Esophagus muscularis mucosa (tissue), 4 donors: ENCODE measurements at regions not wholly inside any gene's neighbourhood (a gene's known extent, or its start where the extent isn't known, plus 50 kb on each side); places are given as distances from the start of the nearest gene placed in this dataset.
"Not testable (repeated sequence)": the region's sequence is repeated elsewhere in the genome, so short reads cannot be mapped to it uniquely, and the experiment has no call there.

Source experiments
- DNase-seq: peaks from one replicate; pipeline ENCODE4 v3.0.0-alpha.2; 2017; ENCODE audit errors: extremely low spot score
- H3K27ac ChIP-seq, 4 donors: fragments of 200-600 bp; sonication (generic); replicated peaks in 1 of 4; 1 replicate in 3 of 4; 2 replicates in 1 of 4; pipeline ENCODE4 v1.5.1; 2016 to 2019; ENCODE audit warnings: mild to moderate bottlenecking in 1 of 4
- H3K27me3 ChIP-seq, 4 donors: fragments of 200-600 bp; sonication (generic); one replicate each; pipeline versions ENCODE4 v1.5.1 to v1.6.0; 2016 to 2019
- H3K36me3 ChIP-seq, 4 donors: fragments of 200-600 bp; sonication (generic); one replicate each; pipeline ENCODE4 v1.5.1; 2016 to 2019
- H3K4me1 ChIP-seq, 4 donors: fragments of 200-600 bp; sonication (generic); one replicate each; pipeline ENCODE4 v1.5.1; 2016 to 2019
- H3K4me3 ChIP-seq, 4 donors: fragments of 200-600 bp; sonication (generic); 1 replicate in 2 of 4; 2 replicates in 2 of 4; pipeline ENCODE4 v1.5.1; 2016 to 2019; ENCODE audit warnings: mild to moderate bottlenecking in 4 of 4, moderate library complexity in 1 of 4
- H3K9me3 ChIP-seq, 4 donors: fragments of 200-600 bp; sonication (generic); 1 replicate in 3 of 4; 2 replicates in 1 of 4; pipeline ENCODE4 v1.5.1; 2016 to 2019
- EP300 ChIP-seq: sonication (generic); formaldehyde crosslinking; IDR thresholded peaks from one replicate; pipeline ENCODE4 v1.6.1; 2017; ENCODE audit warnings: antibody characterized with exemption
- POLR2A ChIP-seq: fragments of 450-650 bp; IDR thresholded peaks from one replicate; pipeline ENCODE4 v1.6.1; 2017; ENCODE audit warnings: antibody characterized with exemption, moderate library complexity, mild to moderate bottlenecking, low read depth
- POLR2AphosphoS5 ChIP-seq, 2 donors: sonication (generic); formaldehyde crosslinking; IDR thresholded peaks; one replicate each; pipeline ENCODE4 v1.6.1; 2017; ENCODE audit warnings: antibody characterized with exemption in 2 of 2
- WGBS: methylation state at CpG from one replicate; pipeline ENCODE4 v1.1.5; 2018; 5-methylcytosine and 5-hydroxymethylcytosine counted together
- intact Hi-C: fragments of 100-400 bp; cut with DNase I; formaldehyde crosslinking; loops from one replicate; pipeline ENCODE4 v1.15.1; 2023
- TF ChIP-seq, protein P1 (sequence below), 3 experiments: fragments of 200-600 bp in 2 of 3; fragments of 450-650 bp in 1 of 3; sonication (generic) in 2 of 3; IDR thresholded peaks; one replicate each; pipeline ENCODE4 v1.5.1; 2017 to 2019; ENCODE audit warnings: antibody characterized with exemption in 3 of 3, mild to moderate bottlenecking in 2 of 3, moderate library complexity in 1 of 3

DNA sequence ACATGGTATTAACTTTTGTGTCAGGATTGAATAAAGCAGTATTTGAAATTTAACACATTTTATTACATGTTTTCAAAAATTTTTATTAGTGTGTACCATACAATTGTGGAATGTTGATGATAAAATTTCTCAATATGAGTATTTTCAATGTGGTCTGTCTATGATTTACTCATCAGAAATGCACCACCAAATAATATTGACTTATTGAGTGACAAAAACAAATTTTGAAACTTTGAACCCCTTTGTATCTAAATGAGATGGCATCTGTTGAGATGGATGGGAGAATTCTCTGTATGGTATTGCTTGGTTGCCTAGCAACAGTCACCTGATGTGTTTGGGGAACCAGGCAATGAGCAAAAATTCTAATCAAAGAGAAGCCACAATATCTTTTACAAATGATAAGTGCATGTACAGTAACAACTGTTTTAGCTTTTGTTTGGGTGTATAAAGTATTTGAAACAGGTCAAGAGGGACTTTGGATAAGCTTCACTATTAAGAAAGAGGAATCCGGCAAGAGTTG is 400.1 kb downstream of the CCDC85A start:
- H3K4me3 ChIP-seq, result no peak overlapping the region
- peaks cover 0 to 5% (median 0%) of the 10 kb centered on the region in 4 donors for H3K9me3 ChIP-seq
- intact Hi-C loops, result no loop called here
- no peaks in the 10 kb centered on the region for H3K36me3 ChIP-seq
- no peak for DNase-seq
- no peak overlapping the region for H3K27ac ChIP-seq
- no peaks in the 10 kb centered on the region for H3K27me3 ChIP-seq
- 79% methylated on average over 1 of the region's 1 CpG for WGBS
- TF ChIP-seq EP300, result no peak
- no peak for TF ChIP-seq POLR2A
- TF ChIP-seq, protein P1, sequence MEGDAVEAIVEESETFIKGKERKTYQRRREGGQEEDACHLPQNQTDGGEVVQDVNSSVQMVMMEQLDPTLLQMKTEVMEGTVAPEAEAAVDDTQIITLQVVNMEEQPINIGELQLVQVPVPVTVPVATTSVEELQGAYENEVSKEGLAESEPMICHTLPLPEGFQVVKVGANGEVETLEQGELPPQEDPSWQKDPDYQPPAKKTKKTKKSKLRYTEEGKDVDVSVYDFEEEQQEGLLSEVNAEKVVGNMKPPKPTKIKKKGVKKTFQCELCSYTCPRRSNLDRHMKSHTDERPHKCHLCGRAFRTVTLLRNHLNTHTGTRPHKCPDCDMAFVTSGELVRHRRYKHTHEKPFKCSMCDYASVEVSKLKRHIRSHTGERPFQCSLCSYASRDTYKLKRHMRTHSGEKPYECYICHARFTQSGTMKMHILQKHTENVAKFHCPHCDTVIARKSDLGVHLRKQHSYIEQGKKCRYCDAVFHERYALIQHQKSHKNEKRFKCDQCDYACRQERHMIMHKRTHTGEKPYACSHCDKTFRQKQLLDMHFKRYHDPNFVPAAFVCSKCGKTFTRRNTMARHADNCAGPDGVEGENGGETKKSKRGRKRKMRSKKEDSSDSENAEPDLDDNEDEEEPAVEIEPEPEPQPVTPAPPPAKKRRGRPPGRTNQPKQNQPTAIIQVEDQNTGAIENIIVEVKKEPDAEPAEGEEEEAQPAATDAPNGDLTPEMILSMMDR (IDR thresholded peaks at IDR 0.05), result no peak
- no peak for TF ChIP-seq POLR2AphosphoS5 (IDR thresholded peaks at IDR 0.05)
- H3K4me1 ChIP-seq, result no peaks in the 10 kb centered on the region

DNA sequence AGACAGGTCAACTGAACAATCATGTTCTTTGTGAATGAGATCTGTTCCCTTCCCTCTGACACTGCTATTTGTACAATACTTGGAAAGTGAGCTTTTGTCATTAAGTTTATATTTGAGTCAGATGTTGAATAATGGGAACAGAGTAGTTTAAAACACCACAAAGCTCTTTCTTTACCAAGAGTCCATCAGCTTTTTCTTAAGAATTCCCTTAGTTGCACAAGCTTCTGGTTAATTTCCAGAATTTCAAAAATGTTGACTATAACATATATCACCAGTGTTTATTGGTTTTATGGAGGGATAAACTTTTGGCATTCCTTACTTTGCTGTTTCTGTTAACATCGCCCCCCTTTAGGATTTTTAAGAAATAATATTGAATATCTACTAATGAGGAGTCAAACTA is 403.7 kb downstream of the CCDC85A start:
- intact Hi-C loops, result no loop called here
- no peaks in the 10 kb centered on the region for H3K36me3 ChIP-seq
- no peak overlapping the region for H3K4me3 ChIP-seq
- H3K27ac ChIP-seq, result no peak overlapping the region
- H3K4me1 ChIP-seq, result no peaks in the 10 kb centered on the region
- 77% methylated on average over 1 of the region's 1 CpG for WGBS
- no peak for DNase-seq
- no peak for TF ChIP-seq EP300
- TF ChIP-seq, protein P1 (IDR thresholded peaks at IDR 0.05), result no peak
- no peak for TF ChIP-seq POLR2A
- TF ChIP-seq POLR2AphosphoS5 (IDR thresholded peaks at IDR 0.05), result no peak
- no peaks in the 10 kb centered on the region for H3K27me3 ChIP-seq
- no peaks in the 10 kb centered on the region for H3K9me3 ChIP-seq

DNA sequence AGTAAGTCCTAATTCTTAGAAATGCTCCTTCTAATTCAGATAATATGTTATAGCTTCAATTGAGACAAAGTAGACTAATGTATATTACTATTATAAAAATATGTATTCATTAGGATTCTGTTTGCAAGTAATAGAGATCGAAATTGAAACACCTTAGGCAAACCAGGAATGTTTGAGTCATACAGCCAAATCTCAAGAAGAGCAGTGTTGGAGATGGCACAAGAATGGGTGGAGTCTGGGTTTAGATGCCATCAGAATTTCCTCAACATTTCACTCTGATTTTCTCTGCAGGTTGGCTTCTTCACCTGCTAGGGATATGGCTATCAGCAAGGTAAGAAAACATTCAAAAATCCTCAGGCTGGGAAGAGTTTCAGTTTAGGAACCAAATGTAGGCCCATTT is 405.4 kb downstream of the CCDC85A start:
- Histone ChIP-seq H3K27me3 (no peaks in the 10 kb centered on the region), H3K9me3 (no peaks in the 10 kb centered on the region), H3K27ac (no peak overlapping the region), H3K4me3 (no peak overlapping the region), H3K36me3 (no peaks in the 10 kb centered on the region), H3K4me1 (no peaks in the 10 kb centered on the region)
- TF ChIP-seq POLR2A, result no peak
- TF ChIP-seq, protein P1 (IDR thresholded peaks at IDR 0.05), result no peak
- TF ChIP-seq EP300, result no peak
- TF ChIP-seq POLR2AphosphoS5 (IDR thresholded peaks at IDR 0.05), result no peak
- 86% methylated on average over 1 of the region's 1 CpG for WGBS
- intact Hi-C loops, result no loop called here
- DNase-seq, result no peak

DNA sequence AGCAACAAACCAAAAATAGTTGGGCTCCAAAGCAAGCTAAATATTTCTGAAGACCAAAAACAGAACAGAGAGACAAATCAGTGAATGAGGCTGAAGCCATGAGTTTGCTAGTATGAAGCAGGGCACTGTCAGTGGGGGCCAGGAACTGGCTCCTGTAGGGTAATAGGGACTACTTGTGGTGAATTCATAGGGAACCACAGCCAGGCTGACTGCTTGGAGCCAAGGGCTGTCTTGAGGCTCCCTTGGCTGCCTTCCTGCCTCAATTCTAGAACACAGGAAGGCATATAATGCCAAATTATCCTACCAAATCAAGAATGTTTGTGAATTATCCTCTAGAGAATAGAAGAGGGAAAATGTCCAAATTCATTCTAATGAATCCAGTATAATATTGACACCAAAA is 406.0 kb downstream of the CCDC85A start:
- H3K4me1 ChIP-seq, result no peaks in the 10 kb centered on the region
- peaks cover 0 to 4% (median 0%) of the 10 kb centered on the region in 4 donors for H3K9me3 ChIP-seq
- intact Hi-C loops, result no loop called here
- H3K4me3 ChIP-seq, result no peak overlapping the region
- no peaks in the 10 kb centered on the region for H3K36me3 ChIP-seq
- H3K27me3 ChIP-seq, result no peaks in the 10 kb centered on the region
- no peak for DNase-seq
- no peak overlapping the region for H3K27ac ChIP-seq
- no peak for TF ChIP-seq POLR2AphosphoS5 (IDR thresholded peaks at IDR 0.05)
- TF ChIP-seq EP300, result no peak
- TF ChIP-seq POLR2A, result no peak
- TF ChIP-seq, protein P1 (IDR thresholded peaks at IDR 0.05), result no peak

DNA sequence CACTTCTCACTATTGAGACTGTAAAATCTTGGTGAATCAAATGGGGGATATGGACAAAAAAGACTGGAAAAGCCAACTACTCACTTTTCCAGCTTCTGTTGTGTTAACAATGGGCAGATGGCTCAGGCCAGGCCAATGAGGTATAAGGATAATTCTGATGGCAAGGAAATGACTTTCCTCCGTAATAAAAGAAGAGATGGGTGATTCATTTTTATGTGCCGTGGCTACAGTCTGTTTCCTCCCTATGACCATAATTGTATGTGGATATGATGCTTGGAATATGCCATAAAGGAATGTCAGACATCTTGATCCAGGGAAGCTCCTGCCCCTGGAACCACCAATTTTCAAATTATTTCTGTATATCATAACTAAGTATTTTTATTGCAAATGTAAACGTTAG is 406.8 kb downstream of the CCDC85A start:
- intact Hi-C loops, result no loop called here
- Histone ChIP-seq H3K4me3 (no peak overlapping the region), H3K27me3 (no peaks in the 10 kb centered on the region), H3K4me1 (no peaks in the 10 kb centered on the region), H3K36me3 (no peaks in the 10 kb centered on the region), H3K9me3 (peaks cover 0 to 5% (median 0%) of the 10 kb centered on the region in 4 donors), H3K27ac (no peak overlapping the region)
- WGBS, result 44% methylated on average over 3 of the region's 3 CpGs
- DNase-seq, result no peak
- TF ChIP-seq POLR2A, result no peak
- TF ChIP-seq, protein P1 (IDR thresholded peaks at IDR 0.05), result no peak
- no peak for TF ChIP-seq POLR2AphosphoS5 (IDR thresholded peaks at IDR 0.05)
- TF ChIP-seq EP300, result no peak

DNA sequence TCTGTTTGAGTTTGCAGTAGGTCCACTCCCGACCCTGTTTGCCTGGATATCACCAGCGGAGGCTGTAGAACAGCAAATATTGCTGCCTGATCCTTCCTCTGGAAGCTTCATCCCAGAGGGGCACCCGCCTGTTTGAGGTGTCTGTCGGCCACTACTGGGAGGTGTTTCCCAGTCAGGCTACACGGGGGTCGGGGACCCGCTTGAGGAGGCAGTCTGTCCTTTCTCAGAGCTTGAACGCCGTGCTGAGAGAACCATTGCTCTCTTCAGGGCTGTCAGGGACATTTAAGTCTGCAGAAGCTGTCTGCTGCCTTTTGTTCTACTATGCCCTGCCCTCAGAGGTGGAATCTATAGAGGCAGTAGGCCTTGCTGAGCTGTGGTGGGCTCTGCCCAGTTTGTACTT is 422.3 kb downstream of the CCDC85A start:
- 79% methylated on average over 9 of the region's 9 CpGs for WGBS
- H3K36me3 ChIP-seq, DNase-seq, H3K4me1 ChIP-seq, H3K9me3 ChIP-seq, H3K27ac ChIP-seq, H3K27me3 ChIP-seq, H3K4me3 ChIP-seq, intact Hi-C loops: not testable (repeated sequence)
